ENCODE measurements at regions not wholly inside any gene's neighbourhood (a gene's known extent, or its start where the extent isn't known, plus 50 kb on each side); places are given as distances from the start of the nearest gene placed in this dataset.

DNA sequence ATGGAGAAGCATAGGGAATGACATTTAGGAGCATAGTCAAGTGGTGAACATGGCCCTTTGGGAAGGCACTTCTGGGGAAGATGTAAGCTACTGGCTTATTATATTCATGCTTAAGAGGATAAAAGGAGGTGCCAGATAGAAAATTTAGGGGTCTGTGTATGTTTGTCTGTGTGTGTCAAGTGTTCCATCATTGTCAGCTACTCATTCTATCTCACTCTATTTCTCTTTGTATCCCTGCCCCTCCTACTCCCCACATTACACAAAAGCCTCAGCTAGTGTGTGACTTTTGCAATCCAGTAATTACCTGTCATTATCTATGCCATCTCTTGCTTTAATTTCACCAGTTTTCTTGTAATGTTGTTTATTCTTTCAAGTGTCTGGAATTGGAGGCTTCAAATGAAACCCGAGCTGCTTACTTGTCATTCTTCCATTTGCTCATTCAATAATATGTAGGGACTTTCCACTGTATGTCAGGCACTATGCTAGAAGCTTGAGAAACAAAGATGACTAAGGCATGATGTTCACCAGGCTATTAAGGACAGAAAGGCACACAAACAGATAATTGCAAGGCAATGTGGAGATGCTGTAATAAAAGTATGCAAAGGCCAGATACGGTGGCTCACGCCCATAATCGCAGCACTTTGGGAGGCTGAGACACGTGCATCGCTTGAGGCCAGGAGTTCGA is 229.8 kb upstream of the TEX13C start:
- intact Hi-C loops (cut with DNase I) = no loop called here
- TF ChIP-seq, protein P1, sequence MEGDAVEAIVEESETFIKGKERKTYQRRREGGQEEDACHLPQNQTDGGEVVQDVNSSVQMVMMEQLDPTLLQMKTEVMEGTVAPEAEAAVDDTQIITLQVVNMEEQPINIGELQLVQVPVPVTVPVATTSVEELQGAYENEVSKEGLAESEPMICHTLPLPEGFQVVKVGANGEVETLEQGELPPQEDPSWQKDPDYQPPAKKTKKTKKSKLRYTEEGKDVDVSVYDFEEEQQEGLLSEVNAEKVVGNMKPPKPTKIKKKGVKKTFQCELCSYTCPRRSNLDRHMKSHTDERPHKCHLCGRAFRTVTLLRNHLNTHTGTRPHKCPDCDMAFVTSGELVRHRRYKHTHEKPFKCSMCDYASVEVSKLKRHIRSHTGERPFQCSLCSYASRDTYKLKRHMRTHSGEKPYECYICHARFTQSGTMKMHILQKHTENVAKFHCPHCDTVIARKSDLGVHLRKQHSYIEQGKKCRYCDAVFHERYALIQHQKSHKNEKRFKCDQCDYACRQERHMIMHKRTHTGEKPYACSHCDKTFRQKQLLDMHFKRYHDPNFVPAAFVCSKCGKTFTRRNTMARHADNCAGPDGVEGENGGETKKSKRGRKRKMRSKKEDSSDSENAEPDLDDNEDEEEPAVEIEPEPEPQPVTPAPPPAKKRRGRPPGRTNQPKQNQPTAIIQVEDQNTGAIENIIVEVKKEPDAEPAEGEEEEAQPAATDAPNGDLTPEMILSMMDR (IDR thresholded peaks at IDR 0.05) = no peak
- TF ChIP-seq EP300 (IDR thresholded peaks at IDR 0.05) (no peak), POLR2AphosphoS5 (IDR thresholded peaks at IDR 0.05) (no peak), POLR2A (IDR thresholded peaks at IDR 0.05; ENCODE audit: low read depth) (no peak)
- Histone ChIP-seq H3K27me3 (no peaks in the 10 kb centered on the region), H3K36me3 (no peaks in the 10 kb centered on the region), H3K4me1 (no peaks in the 10 kb centered on the region), H3K4me3 (no peak overlapping the region), H3K9me3 (no peaks in the 10 kb centered on the region), H3K27ac (replicated peaks in 1 of 4) (no peak overlapping the region)
- DNase-seq (ENCODE audit: extremely low spot score) = no peak
- WGBS = 66% methylated on average over 7 of the region's 7 CpGs

DNA sequence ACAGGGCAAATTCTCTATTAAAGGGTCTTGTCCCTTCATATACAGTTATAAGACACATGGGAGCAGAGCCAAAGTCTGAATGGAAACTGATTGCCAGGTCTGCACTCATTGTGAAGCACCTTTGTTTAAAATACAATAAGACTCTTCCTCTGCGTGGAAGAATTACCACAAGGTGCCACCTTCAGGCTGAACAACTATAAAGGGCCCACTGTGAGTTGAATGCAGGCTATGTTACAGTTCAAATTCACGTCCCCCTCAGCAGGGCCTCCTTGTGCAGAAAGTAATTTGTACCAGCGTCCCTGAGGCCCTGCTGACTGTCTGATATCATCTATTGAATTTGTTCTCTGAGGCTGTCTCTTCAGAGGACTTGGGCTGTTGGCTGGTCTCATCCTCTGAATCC is 225.8 kb upstream of the TEX13C start:
- no peak overlapping the region for H3K4me3 ChIP-seq

DNA sequence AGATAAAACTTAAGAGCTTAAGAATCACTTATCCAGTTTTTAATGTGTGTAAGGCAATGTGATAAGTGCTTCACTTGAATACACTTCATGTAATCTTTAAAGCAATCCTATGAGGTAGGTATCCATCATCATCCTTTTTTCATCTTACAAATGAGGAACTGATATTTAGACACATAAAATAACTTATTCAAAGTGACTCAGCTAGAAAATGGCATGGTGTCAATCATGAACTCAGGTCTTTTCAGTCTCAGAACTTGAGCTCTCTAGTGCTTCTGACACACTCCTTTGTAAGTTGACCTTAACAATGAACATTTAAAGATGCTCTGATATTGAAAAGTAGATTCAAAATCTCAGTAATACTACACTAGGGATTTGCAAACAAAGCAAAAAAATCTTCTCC is 224.8 kb upstream of the TEX13C start:
- Histone ChIP-seq H3K36me3 (no peaks in the 10 kb centered on the region), H3K27me3 (peaks cover 0 to 2% (median 0%) of the 10 kb centered on the region in 4 donors), H3K9me3 (no peaks in the 10 kb centered on the region), H3K4me3 (no peak overlapping the region), H3K4me1 (no peaks in the 10 kb centered on the region), H3K27ac (replicated peaks in 1 of 4) (no peak overlapping the region)
- intact Hi-C loops (cut with DNase I) = no loop called here
- DNase-seq (ENCODE audit: extremely low spot score) = no peak
- TF ChIP-seq, protein P1 (IDR thresholded peaks at IDR 0.05) = no peak
- TF ChIP-seq POLR2A (IDR thresholded peaks at IDR 0.05; ENCODE audit: low read depth) (no peak), EP300 (IDR thresholded peaks at IDR 0.05) (no peak), POLR2AphosphoS5 (IDR thresholded peaks at IDR 0.05) (no peak)

More for the DNA sequence above, 225.8 kb upstream of the TEX13C start:
- intact Hi-C loops (cut with DNase I) = no loop called here
- Histone ChIP-seq H3K9me3 (no peaks in the 10 kb centered on the region), H3K4me1 (no peaks in the 10 kb centered on the region), H3K36me3 (no peaks in the 10 kb centered on the region), H3K27ac (replicated peaks in 1 of 4) (no peak overlapping the region), H3K27me3 (no peaks in the 10 kb centered on the region)
- DNase-seq (ENCODE audit: extremely low spot score) = no peak
- WGBS = 57% methylated on average over 3 of the region's 3 CpGs
- TF ChIP-seq EP300 (IDR thresholded peaks at IDR 0.05) (no peak), POLR2A (IDR thresholded peaks at IDR 0.05; ENCODE audit: low read depth) (no peak), POLR2AphosphoS5 (IDR thresholded peaks at IDR 0.05) (no peak)
- TF ChIP-seq, protein P1 (IDR thresholded peaks at IDR 0.05) = no peak

DNA sequence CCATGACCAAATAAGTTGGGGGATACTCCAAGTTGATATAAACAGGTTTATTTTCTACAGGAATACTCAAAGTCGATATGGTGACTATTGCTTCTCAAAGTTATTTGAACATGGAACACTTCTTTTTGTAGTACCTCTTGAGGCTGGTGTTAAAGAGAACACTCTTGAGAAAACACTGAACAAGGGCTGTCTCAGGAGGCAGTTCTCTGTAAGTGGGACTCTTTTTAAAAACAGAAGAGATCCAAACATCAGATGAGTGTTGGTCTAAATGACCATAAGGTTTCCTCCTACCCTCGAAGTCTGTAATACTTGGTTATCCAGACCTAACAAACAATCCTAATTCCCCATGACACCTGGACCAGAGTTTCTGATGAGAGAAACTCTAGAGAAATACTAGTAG is 223.2 kb upstream of the TEX13C start:
- no peaks in the 10 kb centered on the region for H3K4me1 ChIP-seq
- H3K4me3 ChIP-seq = no peak overlapping the region
- H3K36me3 ChIP-seq = no peaks in the 10 kb centered on the region
- no peak for DNase-seq (ENCODE audit: extremely low spot score)
- intact Hi-C loops (cut with DNase I) = no loop called here
- TF ChIP-seq POLR2A (IDR thresholded peaks at IDR 0.05; ENCODE audit: low read depth) (no peak), POLR2AphosphoS5 (IDR thresholded peaks at IDR 0.05) (no peak), EP300 (IDR thresholded peaks at IDR 0.05) (no peak)
- TF ChIP-seq, protein P1 (IDR thresholded peaks at IDR 0.05) = no peak
- 48% methylated on average over 2 of the region's 2 CpGs for WGBS
- H3K27me3 ChIP-seq = peaks cover 0 to 2% (median 0%) of the 10 kb centered on the region in 4 donors
- H3K27ac ChIP-seq (replicated peaks in 1 of 4) = no peak overlapping the region
- no peaks in the 10 kb centered on the region for H3K9me3 ChIP-seq

DNA sequence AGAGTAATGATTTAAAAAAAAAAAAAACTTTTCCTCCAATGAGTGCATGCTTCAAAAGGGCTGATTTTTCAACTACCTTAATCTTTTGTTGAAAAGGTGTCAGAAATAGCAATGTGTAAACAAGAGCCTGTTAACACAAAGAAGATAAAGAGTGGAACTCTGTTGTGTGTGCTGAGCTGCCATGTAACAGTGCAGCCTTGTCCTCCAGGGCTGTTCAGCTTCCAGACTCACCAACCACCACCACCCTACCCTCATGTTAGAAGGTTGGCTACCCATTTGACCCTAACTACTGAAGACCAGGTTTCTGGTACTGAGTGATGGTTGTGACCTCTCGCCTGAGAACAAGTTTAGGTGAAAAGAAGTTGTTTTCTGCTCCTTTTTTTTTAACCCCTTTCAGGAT is 222.8 kb upstream of the TEX13C start:
- Histone ChIP-seq H3K27me3 (peaks cover 0 to 2% (median 0%) of the 10 kb centered on the region in 4 donors), H3K27ac (replicated peaks in 1 of 4) (no peak overlapping the region), H3K4me3 (no peak overlapping the region), H3K4me1 (no peaks in the 10 kb centered on the region), H3K36me3 (no peaks in the 10 kb centered on the region), H3K9me3 (no peaks in the 10 kb centered on the region)
- intact Hi-C loops (cut with DNase I) = no loop called here
- WGBS = 83% methylated on average over 1 of the region's 1 CpG
- TF ChIP-seq, protein P1 (IDR thresholded peaks at IDR 0.05) = no peak
- TF ChIP-seq POLR2AphosphoS5 (IDR thresholded peaks at IDR 0.05) (no peak), POLR2A (IDR thresholded peaks at IDR 0.05; ENCODE audit: low read depth) (no peak), EP300 (IDR thresholded peaks at IDR 0.05) (no peak)
- DNase-seq (ENCODE audit: extremely low spot score) = no peak
